MM.1S (cell line): ENCODE measurements at regions not wholly inside any gene's neighbourhood (a gene's known extent, or its start where the extent isn't known, plus 50 kb on each side); places are given as distances from the start of the nearest gene placed in this dataset.

Experiments used
- CTCF ChIP-seq: fragments of 300-600 bp; sonication (generic); IDR thresholded peaks from 2 replicates; pipeline ENCODE4 v1.5.1; 2016; ENCODE audit warnings: antibody characterized with exemption, low read length, mixed read lengths
- EZH2 ChIP-seq: fragments of 300-600 bp; sonication (generic); optimal IDR thresholded peaks from 2 replicates; pipeline ENCODE3; 2017; ENCODE audit warnings: low read depth, mild to moderate bottlenecking, antibody characterized with exemption, low read length, mixed read lengths
- EZH2phosphoT487 ChIP-seq: fragments of 300-600 bp; sonication (generic); IDR thresholded peaks from 2 replicates; pipeline ENCODE4 v1.6.1; 2018; ENCODE audit warnings: antibody characterized with exemption, low read length

GRCh38 chr13:104043184-104043583 lies 977.0 kb upstream of the SLC10A2 start:
- TF ChIP-seq CTCF (no peak), EZH2 (no peak), EZH2phosphoT487 (no peak)
